KMS-11 (cell line): ENCODE measurements at regions not wholly inside any gene's neighbourhood (a gene's known extent, or its start where the extent isn't known, plus 50 kb on each side); places are given as distances from the start of the nearest gene placed in this dataset.

Experiments used
- H2AFZ ChIP-seq: fragments of 200-600 bp; sonication (generic); 2 replicates; pipeline ENCODE4 v1.6.1; 2016; ENCODE audit warnings: antibody characterized with exemption, mixed run types, low read depth
- H3K27ac ChIP-seq: fragments of 200-600 bp; sonication (generic); 2 replicates; pipeline ENCODE4 v1.6.1; 2016; ENCODE audit warnings: mild to moderate bottlenecking, mixed run types
- H3K27me3 ChIP-seq: fragments of 200-600 bp; sonication (generic); 2 replicates; pipeline ENCODE4 v1.6.1; 2017; ENCODE audit warnings: mild to moderate bottlenecking, low read depth, mixed run types, moderate library complexity; ENCODE audit not compliant: insufficient read depth
- H3K36me3 ChIP-seq: fragments of 200-600 bp; sonication (generic); 2 replicates; pipeline ENCODE4 v1.6.1; 2017; ENCODE audit warnings: mild to moderate bottlenecking, mixed run types; ENCODE audit not compliant: insufficient read depth
- H3K4me1 ChIP-seq: fragments of 200-600 bp; sonication (generic); 2 replicates; pipeline ENCODE4 v1.6.1; 2016; ENCODE audit warnings: mild to moderate bottlenecking, low read depth, mixed run types; ENCODE audit not compliant: poor library complexity, severe bottlenecking
- H3K4me2 ChIP-seq: fragments of 200-600 bp; sonication (generic); 2 replicates; pipeline ENCODE4 v1.7.0; 2016; ENCODE audit warnings: mild to moderate bottlenecking, mixed run types
- H3K4me3 ChIP-seq: fragments of 200-600 bp; sonication (generic); IDR thresholded peaks from 2 replicates; pipeline ENCODE4 v1.6.1; 2017; ENCODE audit warnings: low read depth, low read length, mixed read lengths; ENCODE audit not compliant: insufficient read depth
- H3K79me2 ChIP-seq: fragments of 200-600 bp; sonication (generic); 2 replicates; pipeline ENCODE4 v1.6.1; 2016; ENCODE audit warnings: low read depth, mixed run types; ENCODE audit not compliant: insufficient read depth
- H3K9ac ChIP-seq: fragments of 200-600 bp; sonication (generic); 2 replicates; pipeline ENCODE4 v1.6.1; 2016; ENCODE audit warnings: mild to moderate bottlenecking, mixed run types
- H4K20me1 ChIP-seq: fragments of 200-600 bp; sonication (generic); 2 replicates; pipeline ENCODE4 v1.6.1; 2016; ENCODE audit warnings: mild to moderate bottlenecking, mixed run types; ENCODE audit not compliant: insufficient read depth
- CTCF ChIP-seq: fragments of 200-600 bp; sonication (generic); conservative IDR thresholded peaks from 2 replicates; pipeline ENCODE4 v1.6.1; 2017; ENCODE audit warnings: low read depth, mild to moderate bottlenecking, antibody characterized with exemption, low read length, moderate library complexity, mixed read lengths

- Histone ChIP-seq H3K79me2 (no peaks in the 10 kb centered on the region), H3K9ac (no peak overlapping the region), H3K36me3 (no peaks in the 10 kb centered on the region), H3K27ac (no peak overlapping the region), H3K4me1 (peaks cover 6% of the 10 kb centered on the region), H2AFZ (no peak overlapping the region), H3K27me3 (no peaks in the 10 kb centered on the region), H4K20me1 (no peaks in the 10 kb centered on the region), H3K4me3 (no peak overlapping the region), H3K4me2 (no peak overlapping the region)
- no peak for TF ChIP-seq CTCF
These were observed 77.9 kb upstream of the RPS23 start for GRCh38 chr5:82356021-82356420.

DNA sequence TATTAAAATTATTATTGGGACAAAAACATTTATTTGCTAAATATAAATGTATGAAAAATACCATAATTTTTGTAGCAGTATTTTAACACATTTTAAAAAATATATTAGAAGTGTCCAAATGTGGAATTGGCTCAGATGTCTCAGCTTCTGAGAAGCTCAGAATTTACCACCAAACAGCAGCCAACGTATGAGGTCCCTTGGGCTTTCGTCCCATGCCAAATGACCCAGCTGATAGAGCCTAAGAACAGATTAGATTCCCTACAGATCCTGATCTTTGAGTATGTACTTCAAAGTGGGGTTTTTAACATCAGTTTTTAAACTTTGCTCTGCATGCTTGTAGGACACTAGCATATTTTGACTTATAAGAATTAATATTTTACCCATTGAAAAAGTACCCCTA, 77.3 kb upstream of the RPS23 start:
- Histone ChIP-seq H3K4me2 (no peak overlapping the region), H3K4me3 (no peak overlapping the region), H3K9ac (no peak overlapping the region), H4K20me1 (no peaks in the 10 kb centered on the region), H3K4me1 (peaks cover 6% of the 10 kb centered on the region), H3K27me3 (no peaks in the 10 kb centered on the region), H2AFZ (no peak overlapping the region), H3K36me3 (no peaks in the 10 kb centered on the region), H3K27ac (no peak overlapping the region), H3K79me2 (no peaks in the 10 kb centered on the region)
- no peak for TF ChIP-seq CTCF

DNA sequence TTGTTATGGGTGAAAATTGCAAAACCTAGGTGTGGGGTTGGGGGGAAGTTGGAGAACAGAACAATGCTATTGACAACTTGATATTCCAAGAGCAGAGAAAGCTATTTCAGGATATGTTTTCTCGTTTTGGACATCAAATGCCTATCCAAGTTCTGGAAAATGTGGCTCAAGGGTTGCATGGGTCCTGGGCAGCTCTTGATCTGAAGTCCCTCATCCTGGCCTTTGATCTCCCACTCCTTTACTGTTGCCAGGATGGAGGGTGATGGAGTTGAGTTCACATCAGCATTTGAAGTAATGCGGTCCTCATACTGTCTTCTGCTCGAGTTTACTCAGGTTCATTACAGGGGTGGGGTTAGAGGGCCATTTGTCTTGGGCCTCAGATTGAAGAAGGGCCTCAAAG, 76.9 kb upstream of the RPS23 start:
- no peak for TF ChIP-seq CTCF
- Histone ChIP-seq H3K9ac (no peak overlapping the region), H2AFZ (no peak overlapping the region), H3K27ac (no peak overlapping the region), H4K20me1 (no peaks in the 10 kb centered on the region), H3K4me2 (no peak overlapping the region), H3K79me2 (no peaks in the 10 kb centered on the region), H3K4me3 (no peak overlapping the region), H3K4me1 (peaks cover 6% of the 10 kb centered on the region), H3K36me3 (no peaks in the 10 kb centered on the region), H3K27me3 (no peaks in the 10 kb centered on the region)

DNA sequence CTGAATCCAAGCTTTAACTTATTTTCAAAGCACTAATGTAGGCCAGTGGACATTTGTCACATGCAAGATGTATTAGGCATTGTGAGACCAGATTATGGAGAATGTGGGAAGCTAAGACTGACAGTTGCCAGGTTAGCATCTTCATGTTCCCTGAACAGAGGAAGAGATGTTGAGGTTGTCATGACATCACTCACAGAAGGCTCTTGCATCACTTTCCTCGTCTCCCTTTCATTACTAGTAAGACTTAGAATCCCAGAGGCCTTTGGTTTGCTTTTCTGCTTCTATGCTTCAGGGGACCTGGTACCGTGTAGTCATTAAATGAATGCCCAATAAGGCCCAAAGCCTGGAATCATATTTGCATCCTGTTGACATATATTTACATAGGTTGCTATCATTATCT, 76.4 kb upstream of the RPS23 start:
- H3K79me2 ChIP-seq: no peaks in the 10 kb centered on the region
- H3K4me2 ChIP-seq: no peak overlapping the region
- H3K4me1 ChIP-seq: peaks cover 6% of the 10 kb centered on the region
- no peak for TF ChIP-seq CTCF
- H3K27me3 ChIP-seq: no peaks in the 10 kb centered on the region
- H3K27ac ChIP-seq: no peak overlapping the region
- H4K20me1 ChIP-seq: no peaks in the 10 kb centered on the region
- H3K9ac ChIP-seq: no peak overlapping the region
- no peak overlapping the region for H3K4me3 ChIP-seq
- H3K36me3 ChIP-seq: no peaks in the 10 kb centered on the region
- H2AFZ ChIP-seq: no peak overlapping the region

DNA sequence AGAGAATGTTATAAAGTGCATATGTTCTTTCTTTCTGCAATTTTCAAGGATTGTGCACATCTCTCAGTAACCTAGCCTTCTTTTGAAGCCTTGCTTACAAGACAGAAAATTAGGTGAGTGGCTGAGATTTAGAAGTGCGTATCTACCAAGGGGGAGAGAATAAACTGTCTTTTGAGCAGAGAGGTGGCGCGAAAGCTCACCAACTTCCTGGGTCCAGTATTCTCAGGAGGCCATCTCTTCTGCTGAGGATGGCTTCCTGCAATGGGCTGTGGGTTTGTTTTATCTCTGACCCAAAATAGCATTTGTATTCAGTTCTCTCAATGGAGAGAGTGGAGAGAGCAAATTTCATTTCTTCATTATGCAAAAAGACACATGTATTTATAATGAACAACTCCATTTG, 75.4 kb upstream of the RPS23 start:
- H3K4me2 ChIP-seq: no peak overlapping the region
- H3K79me2 ChIP-seq: no peaks in the 10 kb centered on the region
- H3K36me3 ChIP-seq: no peaks in the 10 kb centered on the region
- H3K9ac ChIP-seq: no peak overlapping the region
- H2AFZ ChIP-seq: no peak overlapping the region
- H3K27ac ChIP-seq: no peak overlapping the region
- H3K4me3 ChIP-seq: no peak overlapping the region
- H3K27me3 ChIP-seq: no peaks in the 10 kb centered on the region
- H4K20me1 ChIP-seq: no peaks in the 10 kb centered on the region
- TF ChIP-seq CTCF: no peak
- H3K4me1 ChIP-seq: peaks cover 8% of the 10 kb centered on the region
